ENCODE measurements at regions not wholly inside any gene's neighbourhood (a gene's known extent, or its start where the extent isn't known, plus 50 kb on each side); places are given as distances from the start of the nearest gene placed in this dataset.

DNA sequence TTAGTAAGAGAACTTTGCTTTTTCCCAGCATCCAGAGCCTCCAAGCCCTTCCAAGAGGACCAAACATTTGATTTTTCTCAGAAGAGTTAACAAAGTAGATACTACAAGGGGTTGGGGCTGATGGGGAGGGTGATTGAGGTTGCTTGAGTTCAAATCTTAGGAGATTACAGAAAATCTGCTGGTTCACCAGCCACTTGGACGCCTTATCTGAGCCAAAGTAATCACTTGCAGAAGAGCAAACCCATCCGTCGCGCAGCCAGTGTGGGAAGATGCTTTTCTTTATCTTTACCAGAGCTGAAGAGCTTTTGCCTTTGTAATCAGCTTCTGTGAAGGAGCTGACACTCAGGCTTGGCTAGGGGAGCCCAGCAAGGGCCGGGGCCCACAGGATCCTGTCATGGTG is 91.9 kb upstream of the CTTNBP2NL start:
- H3K9me3 ChIP-seq (ENCODE audit: low read depth), result no peaks in the 10 kb centered on the region
- no peak overlapping the region for H3K27ac ChIP-seq
- TF ChIP-seq, protein P1, sequence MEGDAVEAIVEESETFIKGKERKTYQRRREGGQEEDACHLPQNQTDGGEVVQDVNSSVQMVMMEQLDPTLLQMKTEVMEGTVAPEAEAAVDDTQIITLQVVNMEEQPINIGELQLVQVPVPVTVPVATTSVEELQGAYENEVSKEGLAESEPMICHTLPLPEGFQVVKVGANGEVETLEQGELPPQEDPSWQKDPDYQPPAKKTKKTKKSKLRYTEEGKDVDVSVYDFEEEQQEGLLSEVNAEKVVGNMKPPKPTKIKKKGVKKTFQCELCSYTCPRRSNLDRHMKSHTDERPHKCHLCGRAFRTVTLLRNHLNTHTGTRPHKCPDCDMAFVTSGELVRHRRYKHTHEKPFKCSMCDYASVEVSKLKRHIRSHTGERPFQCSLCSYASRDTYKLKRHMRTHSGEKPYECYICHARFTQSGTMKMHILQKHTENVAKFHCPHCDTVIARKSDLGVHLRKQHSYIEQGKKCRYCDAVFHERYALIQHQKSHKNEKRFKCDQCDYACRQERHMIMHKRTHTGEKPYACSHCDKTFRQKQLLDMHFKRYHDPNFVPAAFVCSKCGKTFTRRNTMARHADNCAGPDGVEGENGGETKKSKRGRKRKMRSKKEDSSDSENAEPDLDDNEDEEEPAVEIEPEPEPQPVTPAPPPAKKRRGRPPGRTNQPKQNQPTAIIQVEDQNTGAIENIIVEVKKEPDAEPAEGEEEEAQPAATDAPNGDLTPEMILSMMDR (IDR thresholded peaks at IDR 0.05; ENCODE audit: poor library complexity), result no peak
- TF ChIP-seq EZH2 (IDR thresholded peaks at IDR 0.05; ENCODE audit: borderline replicate concordance) (no peak), EZH2phosphoT487 (IDR thresholded peaks at IDR 0.05; ENCODE audit: low read depth, severe bottlenecking, unreplicated experiment) (no peak)
- no peak for DNase-seq (ENCODE audit: low spot score)
- 42% methylated on average over 5 of the region's 5 CpGs for WGBS (ENCODE audit: low lambda C conversion rate, missing lambda C conversion rate)
- H3K79me2 ChIP-seq, result no peaks in the 10 kb centered on the region
- no peak overlapping the region for H3K4me2 ChIP-seq
- no peaks in the 10 kb centered on the region for H3K36me3 ChIP-seq (replicated peaks; ENCODE audit: insufficient read depth, low read depth)
- H4K20me1 ChIP-seq (ENCODE audit: insufficient read depth, poor library complexity, severe bottlenecking), result no peaks in the 10 kb centered on the region
- no peaks in the 10 kb centered on the region for H3K9me2 ChIP-seq (replicated peaks; ENCODE audit: insufficient read depth)
- H3K27me3 ChIP-seq, result peaks cover 14% of the 10 kb centered on the region
- peaks cover 5% of the 10 kb centered on the region for H3K4me1 ChIP-seq (ENCODE audit: insufficient read depth)
- H2AFZ ChIP-seq, result no peak overlapping the region
- H3K4me3 ChIP-seq, result no peak overlapping the region

DNA sequence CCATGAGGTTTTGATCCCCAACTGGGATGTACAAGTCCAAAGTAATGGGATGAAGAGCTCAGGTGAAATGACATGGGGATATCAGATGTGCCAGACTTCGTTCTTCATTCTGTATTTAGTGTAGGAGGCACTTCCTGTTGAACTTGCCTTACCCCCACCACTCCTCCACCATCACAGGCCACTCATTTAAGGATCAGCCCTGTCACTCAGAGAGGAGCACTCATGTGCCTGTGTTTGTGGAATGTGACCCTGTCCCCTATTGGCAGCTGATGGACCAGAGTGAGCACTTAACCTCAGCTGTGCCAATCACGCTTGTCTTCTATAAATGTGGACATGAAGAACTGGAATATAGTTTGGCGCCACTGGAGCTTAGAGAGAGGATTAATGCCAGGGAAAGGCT is 91.4 kb upstream of the CTTNBP2NL start:
- H3K4me2 ChIP-seq, result no peak overlapping the region
- no peak overlapping the region for H3K27ac ChIP-seq
- H3K9me3 ChIP-seq (ENCODE audit: low read depth), result no peaks in the 10 kb centered on the region
- no peaks in the 10 kb centered on the region for H3K9me2 ChIP-seq (replicated peaks; ENCODE audit: insufficient read depth)
- WGBS (ENCODE audit: low lambda C conversion rate, missing lambda C conversion rate), result 75% methylated on average over 3 of the region's 3 CpGs
- DNase-seq (ENCODE audit: low spot score), result no peak
- peaks cover 5% of the 10 kb centered on the region for H3K4me1 ChIP-seq (ENCODE audit: insufficient read depth)
- H4K20me1 ChIP-seq (ENCODE audit: insufficient read depth, poor library complexity, severe bottlenecking), result no peaks in the 10 kb centered on the region
- no peaks in the 10 kb centered on the region for H3K79me2 ChIP-seq
- no peak overlapping the region for H2AFZ ChIP-seq
- no peaks in the 10 kb centered on the region for H3K36me3 ChIP-seq (replicated peaks; ENCODE audit: insufficient read depth, low read depth)
- TF ChIP-seq, protein P1 (IDR thresholded peaks at IDR 0.05; ENCODE audit: poor library complexity), result no peak
- no peak for TF ChIP-seq EZH2phosphoT487 (IDR thresholded peaks at IDR 0.05; ENCODE audit: low read depth, severe bottlenecking, unreplicated experiment)
- no peak for TF ChIP-seq EZH2 (IDR thresholded peaks at IDR 0.05; ENCODE audit: borderline replicate concordance)
- H3K27me3 ChIP-seq, result peaks cover 14% of the 10 kb centered on the region
- H3K4me3 ChIP-seq, result no peak overlapping the region

DNA sequence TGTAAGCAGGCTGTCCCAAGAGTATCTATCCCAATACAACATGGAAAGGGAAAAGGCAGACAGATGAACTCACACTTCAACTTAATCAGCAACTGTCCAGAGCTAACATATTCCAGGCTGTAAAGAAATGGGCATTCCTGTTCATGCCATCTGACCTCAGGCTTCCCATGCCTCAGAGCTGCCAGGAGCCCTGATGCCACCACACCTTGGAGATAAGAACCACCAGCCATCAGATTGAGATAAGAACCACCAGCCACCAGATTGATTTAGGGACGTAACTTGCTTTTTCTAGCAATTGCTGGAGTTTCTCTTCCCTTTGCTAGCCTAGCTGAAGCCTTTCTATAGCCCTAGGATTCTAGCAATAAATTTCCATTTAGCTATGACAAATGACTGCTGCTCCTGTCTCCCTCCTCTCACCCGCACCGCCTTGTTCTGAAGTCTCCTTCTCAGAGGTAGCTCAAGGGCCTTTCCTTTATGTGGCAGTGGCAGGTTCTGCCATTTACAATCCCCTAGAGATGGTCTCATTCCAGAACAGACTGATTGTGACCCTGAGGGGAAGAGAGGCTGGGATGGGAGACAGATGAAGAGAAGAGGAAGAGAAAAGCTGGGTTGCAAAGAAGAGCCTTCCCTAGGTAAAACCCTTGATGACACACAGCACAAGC is 88.0 kb upstream of the CTTNBP2NL start:
- Histone ChIP-seq H3K27me3 (peaks cover 20% of the 10 kb centered on the region), H3K4me2 (no peak overlapping the region), H3K4me1 (ENCODE audit: insufficient read depth) (peaks cover 5% of the 10 kb centered on the region), H3K27ac (no peak overlapping the region), H3K79me2 (no peaks in the 10 kb centered on the region), H3K9me2 (replicated peaks; ENCODE audit: insufficient read depth) (no peaks in the 10 kb centered on the region), H4K20me1 (ENCODE audit: insufficient read depth, poor library complexity, severe bottlenecking) (no peaks in the 10 kb centered on the region), H3K4me3 (no peak overlapping the region), H3K9me3 (ENCODE audit: low read depth) (no peaks in the 10 kb centered on the region), H2AFZ (no peak overlapping the region), H3K36me3 (replicated peaks; ENCODE audit: insufficient read depth, low read depth) (no peaks in the 10 kb centered on the region)
- no peak for DNase-seq (ENCODE audit: low spot score)
- 70% methylated on average over 3 of the region's 3 CpGs for WGBS (ENCODE audit: low lambda C conversion rate, missing lambda C conversion rate)
- TF ChIP-seq, protein P1 (IDR thresholded peaks at IDR 0.05; ENCODE audit: poor library complexity), result no peak
- TF ChIP-seq EZH2phosphoT487 (IDR thresholded peaks at IDR 0.05; ENCODE audit: low read depth, severe bottlenecking, unreplicated experiment) (no peak), EZH2 (IDR thresholded peaks at IDR 0.05; ENCODE audit: borderline replicate concordance) (no peak)

All from hepatocyte (in vitro differentiated cells).